Epidermal melanocyte (primary cell): ENCODE measurements at regions not wholly inside any gene's neighbourhood (a gene's known extent, or its start where the extent isn't known, plus 50 kb on each side); places are given as distances from the start of the nearest gene placed in this dataset.

Experiments
- DNase-seq: peaks from one replicate; pipeline ENCODE4 v3.0.0; 2011; ENCODE audit warnings: low spot score; ENCODE audit not compliant: insufficient read length

DNA sequence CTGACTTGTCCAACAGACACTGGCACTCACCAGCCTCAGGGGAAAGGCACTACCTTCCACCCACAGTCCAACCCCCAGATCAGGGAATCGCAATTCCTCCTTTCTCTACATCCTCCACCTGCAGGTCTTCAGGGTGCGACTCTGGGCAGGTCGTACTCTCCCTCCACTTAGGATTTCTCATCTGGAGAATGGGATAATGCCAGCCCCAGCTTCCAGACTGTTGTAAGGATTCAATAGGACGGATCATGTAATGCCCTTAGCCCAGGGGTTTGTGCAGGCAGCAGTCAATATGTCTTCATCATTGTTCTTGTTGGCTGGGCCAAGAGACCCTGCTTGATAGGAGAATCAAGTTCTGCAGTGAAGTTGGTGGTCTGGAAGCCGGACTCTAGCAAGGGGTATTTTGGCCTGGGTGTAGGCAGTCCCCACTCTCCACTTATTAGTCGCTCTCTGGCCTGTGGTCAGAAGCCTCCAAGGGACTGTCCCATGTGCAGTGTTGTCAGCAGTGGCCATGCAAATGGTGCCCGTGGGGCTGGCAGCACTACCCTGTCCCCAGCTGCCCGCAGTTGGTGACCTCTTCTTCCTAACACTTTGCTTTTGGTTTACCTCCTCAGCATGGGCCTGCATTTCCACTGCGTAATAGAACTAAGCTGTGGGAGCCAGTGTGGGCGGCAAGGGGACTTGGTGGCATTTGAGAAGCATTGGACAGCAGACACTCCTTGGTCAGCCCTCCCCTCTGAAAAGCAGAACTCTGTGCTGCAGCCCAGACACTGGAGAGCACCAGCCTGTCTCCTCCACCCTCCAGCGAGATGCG lies 172.4 kb upstream of the HS6ST1 start:
- DNase-seq: no peak

DNA sequence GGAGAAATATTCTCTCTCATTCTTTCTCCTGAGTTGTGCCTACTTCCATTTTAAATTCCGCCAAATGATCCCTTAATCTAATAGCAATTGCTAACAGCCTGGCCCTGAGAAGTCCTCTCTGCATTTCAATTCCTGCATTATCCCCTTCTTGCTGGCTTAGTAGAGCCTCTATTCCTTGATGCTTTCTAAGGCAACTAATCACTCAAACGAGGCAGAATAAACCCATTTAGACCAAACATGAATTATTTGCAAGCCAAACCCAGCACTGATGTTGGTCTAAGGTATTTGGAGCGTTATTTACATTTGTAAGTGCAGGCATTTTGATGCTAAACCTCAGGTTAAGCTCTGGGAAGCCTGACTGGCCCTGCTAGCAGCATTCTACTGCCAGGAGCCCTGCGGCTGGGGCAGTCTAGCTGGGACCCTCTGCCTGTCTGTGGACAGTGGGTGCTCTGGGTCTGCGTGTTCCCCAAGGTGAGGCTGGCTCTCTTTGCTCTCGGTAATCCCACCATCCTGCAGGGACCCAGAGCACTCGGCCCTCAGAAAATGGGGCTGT lies 173.1 kb upstream of the HS6ST1 start:
- no peak for DNase-seq

DNA sequence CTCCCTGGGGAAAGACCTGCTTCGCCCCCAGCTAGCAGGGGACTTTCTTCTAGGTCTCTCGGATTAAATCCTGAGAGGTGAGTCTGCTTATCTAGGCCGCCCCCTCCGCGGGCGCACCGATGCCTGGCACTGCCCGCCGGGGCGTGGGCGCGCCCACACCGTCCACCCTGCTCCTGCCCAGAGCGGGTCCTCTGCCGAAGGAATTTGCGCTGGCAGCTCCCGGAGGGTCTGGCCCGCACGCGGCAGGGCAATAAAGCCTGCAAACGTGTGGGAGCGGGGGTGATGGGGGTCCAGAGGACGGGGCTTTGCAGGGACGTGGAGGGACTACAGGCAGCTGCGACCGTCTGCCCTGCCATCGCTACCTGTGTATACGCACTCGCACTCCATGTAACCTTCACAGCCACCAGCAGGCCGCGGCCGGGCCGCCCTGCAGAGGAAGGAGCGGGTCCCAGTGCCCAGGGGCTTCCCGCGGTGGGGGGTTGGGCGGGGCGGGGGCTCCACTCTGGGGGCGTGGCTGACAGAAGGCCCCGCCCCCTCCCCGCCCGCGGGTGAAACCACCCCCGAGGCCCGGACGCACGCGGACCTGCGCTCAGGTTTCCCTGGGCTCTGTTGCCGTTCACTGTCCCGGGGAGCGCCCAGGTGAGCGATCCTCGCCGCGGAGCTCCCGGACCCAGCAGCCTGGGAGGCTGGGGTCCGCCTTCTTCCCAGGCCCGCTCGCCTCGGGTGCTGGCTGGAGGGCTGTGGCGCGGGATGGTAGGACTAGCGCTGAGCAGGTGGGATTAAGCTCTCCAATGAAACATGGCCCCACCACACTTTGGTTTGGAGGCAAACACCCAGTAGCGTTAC lies 174.5 kb upstream of the HS6ST1 start:
- DNase-seq: no peak

DNA sequence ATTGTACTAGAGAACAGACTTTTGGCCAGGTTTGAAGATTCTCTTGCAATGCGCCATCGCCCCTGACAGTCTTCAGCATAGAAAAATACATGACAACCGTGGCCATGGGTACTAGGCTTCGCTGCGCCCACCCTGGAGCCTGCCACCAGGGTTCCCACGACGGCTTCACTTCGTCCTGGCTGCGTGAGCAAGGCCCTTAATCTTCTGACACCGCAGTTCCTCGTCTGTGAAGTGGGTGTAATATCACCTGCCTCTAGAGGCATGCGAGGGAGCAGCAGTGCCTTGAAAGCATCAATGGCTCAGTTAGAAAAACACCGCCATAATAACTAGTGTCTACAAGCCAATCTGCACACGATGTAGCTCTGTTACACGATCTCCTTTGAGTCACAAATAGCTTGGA lies 175.2 kb upstream of the HS6ST1 start:
- no peak for DNase-seq

DNA sequence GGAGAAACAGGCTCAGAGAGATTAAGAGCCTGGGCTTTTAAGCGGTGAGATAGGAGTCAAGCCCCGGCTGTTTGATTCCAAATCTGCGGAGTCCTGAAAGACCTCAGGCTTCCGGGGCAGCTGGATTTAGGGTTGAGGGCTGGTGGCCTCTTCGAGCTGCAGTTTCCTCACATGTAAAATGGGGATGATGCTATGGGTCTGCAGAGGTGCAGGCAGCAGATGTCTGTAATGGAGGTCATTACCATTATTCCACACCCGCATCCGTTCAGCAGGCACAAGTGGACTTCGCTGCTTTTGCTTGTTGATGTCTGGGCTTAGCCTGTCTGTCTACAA lies 175.6 kb upstream of the HS6ST1 start:
- DNase-seq: no peak

DNA sequence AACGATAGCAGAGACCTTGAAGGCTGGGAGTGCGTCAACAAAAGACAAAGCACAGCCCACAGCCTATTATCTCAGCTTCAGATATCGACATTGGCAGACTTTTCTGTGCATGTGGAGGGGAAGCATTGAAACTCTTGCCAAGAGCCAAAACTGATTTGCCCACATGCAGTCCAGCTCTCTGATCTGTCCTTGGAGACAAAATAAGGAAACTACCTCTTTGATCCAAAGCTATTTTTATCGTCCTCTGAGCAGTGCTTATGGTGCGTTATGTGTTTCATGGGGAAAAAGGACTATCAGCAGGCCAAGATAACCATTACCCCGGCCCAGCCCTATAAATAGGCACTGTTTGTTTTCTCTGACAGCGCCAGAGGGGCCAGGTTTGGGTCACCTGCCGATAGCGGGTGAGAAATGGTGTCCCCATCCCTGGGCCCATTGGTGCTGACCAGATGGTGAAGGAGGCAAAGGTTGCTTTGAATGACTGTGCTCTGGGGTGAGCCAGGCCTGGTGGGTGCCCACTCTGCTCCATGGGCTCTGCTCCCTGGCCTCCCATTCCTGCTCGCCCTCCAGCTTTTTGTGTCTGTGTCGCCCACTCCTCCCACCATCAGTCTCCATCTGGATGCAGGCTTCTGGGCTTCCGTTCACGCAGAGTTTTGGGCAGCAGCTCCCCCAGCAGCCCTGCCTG lies 176.1 kb upstream of the HS6ST1 start:
- no peak for DNase-seq

DNA sequence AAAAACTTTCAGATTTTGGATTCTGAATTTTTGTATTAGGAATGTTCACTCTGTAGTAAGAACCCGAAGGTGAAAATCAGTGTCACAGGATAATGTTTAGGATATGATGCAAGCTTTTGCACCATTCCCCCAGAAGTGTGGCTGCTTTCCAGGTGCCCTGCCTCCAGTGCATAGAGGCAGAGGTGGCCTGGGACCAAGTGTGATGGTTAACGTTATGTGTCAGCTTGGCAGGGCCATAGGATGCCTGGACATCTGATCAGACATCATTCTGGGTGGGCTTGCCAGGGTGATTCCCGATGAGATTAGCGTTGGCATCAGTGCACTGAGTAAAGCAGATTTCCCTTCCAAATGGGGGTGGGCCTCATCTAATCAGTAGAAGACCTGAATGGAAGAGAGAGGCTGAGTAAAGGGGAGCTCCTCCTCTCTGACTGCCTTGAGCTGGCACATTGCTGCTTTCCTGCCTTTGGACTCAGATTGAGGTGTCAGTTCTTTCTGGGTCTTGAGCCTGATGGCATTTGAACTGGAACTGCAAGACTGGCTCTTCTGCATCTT lies 177.4 kb upstream of the HS6ST1 start:
- no peak for DNase-seq

DNA sequence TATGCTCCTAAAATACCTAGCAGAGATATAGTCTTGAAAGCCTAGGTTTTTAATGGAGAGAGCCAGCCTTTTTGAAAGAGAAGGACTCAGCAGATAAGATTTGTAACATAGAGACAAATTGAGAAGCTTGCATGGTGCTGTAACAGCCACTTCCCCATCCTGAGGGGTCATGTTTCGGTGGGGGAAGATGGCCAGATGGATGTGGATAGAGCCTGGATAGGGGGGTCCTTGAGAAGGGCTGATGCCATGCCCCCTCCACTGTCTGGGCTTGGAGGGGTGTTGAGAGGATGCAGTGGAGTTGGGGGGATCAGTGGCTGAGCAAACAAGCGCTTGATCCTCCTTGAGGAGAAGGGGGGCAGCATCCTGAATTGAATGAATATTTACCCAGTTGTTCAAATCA lies 178.0 kb upstream of the HS6ST1 start:
- no peak for DNase-seq

DNA sequence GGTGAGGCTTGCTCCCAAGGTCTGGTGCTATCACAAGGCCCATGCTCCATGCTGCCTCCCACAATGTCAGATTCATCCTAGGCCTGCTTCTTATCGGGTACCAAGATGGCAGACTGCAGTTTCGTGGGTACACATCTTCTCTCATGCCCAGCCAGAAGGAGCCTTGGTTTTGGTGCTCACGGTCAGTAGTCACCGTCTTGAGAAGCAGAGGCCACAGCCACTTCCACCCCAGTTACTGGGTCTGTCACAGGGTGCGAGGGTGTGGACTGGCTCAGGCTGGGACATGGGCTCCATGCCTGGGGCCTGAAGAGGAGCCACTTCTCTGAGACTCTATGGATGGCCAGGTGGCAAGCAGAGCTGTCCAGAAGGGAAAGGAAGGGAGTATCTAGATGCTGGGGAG lies 178.8 kb upstream of the HS6ST1 start:
- DNase-seq: no peak

DNA sequence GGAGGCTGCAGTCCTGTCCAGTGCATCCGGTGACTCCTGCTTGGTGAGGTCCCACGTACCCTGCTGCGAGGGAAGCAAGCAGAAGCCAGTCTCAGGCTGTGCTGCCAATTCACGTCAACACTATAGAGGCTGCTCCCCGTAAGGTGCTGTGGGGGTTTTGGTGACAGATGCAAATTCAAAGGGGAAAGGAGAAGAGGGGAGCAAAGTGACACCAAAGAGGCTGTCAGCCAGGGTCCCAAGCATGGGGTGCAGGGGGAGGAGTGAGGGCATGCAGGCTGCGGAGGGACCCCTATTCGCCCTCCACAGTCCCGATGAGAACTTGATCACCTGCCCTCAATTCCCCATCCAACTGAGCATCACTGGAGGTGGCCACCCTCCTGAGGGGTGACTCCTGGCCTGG lies 179.4 kb upstream of the HS6ST1 start:
- no peak for DNase-seq

DNA sequence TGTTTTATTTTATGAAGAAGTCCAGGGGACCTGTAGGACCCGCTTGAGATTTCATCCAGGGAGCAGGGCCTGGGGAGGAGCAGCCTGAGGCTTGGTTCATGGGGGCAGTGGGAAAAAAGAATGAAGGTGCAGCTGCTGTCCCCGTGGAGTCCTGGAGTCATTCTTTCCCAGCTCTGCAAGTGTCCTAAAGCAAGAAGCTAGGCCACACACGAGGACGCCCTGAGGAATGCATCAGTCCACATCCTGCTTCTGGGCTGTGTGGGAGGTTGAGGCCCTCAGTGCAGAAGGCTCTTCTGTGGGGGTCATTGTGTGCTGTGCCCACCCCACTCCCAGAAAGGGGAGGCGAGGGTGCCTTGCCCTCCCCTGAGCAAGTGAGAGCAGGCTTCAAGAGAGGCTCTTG lies 179.9 kb upstream of the HS6ST1 start:
- DNase-seq: no peak

DNA sequence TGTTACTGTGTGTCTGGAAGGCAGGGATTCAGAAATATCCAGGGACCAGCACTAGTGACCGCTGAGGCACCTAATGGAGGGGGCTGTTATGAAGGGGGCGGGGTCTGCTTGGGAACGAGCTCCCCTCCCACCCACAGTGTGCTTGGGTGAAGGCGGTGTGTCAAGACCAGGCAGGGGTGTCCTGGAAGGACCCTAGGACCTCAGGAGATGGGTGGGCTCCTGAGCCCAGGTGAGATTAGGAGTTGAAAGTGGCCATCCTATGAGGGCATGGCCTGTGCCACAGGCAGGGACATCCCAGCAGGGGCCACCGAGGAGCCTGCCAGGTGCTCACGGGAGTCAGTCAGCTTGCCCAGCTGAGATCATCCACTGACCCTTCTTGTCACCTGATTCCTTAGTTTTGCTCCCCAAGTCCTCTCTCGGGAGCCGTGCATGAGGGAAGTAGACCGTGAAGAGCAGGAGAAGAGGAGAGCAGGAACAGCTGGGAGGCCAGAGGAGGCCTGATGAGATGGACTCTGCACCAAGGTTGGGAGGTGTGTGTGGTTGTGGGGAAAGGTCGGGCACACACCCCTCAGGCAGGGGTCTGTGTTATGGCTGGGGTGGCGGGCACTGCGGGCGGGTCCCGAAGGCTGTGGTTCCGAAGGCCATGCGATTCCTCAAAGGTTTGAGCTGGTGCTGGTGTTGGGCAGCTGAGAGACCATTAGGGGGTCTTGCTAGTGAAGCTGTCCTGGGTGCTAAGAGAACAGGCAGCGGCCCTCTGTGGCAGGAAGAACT lies 180.9 kb upstream of the HS6ST1 start:
- DNase-seq: no peak

DNA sequence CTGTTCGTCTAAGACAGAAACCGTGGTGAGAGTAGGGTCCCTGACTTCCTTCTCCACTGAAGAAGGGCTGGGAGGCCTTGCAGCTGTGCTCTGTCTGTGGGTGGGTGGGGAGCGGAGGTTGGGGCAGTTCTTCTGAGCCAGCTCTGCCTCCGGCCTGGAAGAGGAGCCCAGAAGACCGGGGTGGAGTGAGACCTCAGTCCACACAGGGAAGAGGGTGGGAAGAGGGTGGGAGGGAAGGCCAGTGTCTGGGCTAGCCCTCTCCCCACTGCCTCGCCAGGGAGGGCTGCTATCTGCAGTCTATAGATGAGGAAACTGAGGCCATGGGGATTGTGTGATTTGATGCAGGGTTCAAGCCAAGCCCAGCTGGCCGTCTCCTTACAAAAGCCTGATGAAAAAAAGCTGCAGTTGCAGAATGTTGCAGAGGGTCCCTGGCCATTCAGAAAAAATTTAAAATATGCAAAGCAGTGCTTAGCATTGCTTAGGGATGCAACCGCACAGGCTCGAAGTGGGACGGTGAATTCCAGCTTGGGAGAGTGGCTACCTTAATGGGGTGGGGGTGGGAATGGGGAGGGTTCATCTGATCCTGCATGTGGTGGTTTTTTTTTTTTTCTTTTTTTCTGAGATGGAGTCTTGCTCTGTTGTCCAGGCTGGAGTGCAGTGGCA lies 181.6 kb upstream of the HS6ST1 start:
- no peak for DNase-seq

DNA sequence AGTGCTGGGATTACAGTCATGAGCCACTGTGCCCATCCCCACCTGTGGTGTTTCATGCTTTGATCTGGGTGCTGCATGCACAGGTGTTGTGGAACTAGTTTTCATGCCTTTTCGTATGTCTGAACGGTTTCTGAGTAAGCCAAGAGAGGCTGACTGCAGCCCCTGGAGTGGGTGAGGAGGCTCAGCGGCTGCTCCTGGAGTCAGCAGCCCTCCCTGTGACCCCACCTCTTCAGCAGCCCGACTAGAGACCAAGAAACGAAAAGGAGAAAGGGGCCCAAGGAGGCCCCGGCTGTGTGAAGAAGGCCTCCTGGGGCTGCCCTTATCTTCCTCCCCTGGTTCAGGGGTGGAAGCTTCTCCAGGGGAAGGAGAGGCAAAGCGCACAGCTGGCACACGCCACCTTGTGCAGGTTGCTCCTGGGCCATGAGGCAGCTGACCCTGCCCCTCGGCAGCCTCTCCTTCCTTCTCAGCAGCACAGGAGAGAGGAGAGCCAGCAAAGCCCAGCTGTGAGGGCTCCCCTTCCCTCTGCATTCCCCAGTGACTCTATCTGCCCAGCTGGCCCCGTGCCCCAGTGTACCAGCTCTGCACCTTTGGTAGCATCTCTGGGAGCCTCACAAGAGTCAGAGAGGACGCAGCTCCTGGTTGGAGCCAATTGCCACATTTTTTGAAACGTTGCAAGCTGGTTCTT lies 182.5 kb upstream of the HS6ST1 start:
- no peak for DNase-seq

DNA sequence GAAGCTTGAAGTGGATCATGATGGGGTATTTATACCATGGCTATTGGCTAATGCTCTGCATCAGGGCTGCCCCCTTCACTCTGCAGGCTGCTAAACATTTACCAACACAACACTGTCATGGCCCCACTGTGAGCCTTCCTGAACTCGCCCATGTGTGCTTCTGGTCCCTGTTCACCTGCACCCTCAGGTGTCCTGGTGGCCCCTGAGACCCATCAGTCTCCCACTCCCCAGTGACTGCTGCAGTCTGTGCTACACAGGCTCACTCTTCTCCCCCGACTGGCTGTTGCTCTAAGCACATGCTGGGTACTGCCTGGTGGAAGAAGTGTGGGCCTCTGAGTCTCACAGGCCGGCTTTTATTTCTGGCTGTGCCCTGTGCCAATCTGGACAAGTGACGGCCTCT lies 183.0 kb upstream of the HS6ST1 start:
- DNase-seq: no peak

DNA sequence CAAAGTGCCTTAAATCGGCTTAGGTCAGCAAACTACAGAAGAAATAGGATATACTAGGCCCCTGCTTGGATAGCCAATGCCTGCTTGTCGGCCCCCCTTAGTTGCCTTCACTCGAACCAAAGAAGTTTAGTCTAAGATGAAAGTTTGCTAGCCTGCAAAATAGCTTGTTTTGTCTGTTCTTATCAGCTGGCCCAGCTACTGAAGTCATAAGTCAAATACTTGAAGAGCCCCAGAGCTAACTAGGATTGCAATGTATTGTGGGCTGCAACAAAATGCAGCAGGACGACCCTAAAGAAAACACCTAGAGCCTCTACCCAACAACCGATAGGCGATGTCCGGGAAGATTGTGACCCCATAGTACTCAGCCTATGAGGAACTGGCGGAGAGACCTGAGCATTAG lies 183.5 kb upstream of the HS6ST1 start:
- no peak for DNase-seq

DNA sequence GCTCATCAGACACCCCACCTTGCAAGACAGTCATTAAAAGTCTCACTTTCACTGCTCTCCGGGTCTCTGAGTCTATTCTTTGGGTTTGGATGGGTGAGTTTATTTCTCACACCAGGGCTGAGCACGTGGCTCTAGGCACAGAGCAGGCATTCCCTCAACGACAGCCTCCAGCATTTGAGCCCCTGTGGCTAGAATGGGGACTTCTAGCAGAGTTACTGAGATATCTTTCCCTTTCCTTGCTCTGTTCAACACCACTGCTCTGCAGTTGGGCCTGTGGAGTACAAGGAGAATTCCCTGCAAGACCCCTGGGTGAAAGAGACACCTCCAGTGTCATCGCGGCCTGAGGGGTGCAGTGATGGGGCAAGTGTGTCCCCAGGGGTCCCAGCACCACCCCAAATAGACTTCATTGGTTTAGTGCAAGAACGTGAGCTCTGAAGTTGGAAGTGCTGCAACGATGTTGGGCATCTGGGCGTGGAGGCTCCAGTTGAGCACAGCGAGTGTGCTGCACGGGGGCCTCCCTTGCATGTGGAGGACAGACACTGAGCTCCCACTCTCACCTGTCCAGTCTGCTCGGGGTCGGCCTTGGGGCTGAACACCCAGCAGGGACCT lies 184.1 kb upstream of the HS6ST1 start:
- no peak for DNase-seq

DNA sequence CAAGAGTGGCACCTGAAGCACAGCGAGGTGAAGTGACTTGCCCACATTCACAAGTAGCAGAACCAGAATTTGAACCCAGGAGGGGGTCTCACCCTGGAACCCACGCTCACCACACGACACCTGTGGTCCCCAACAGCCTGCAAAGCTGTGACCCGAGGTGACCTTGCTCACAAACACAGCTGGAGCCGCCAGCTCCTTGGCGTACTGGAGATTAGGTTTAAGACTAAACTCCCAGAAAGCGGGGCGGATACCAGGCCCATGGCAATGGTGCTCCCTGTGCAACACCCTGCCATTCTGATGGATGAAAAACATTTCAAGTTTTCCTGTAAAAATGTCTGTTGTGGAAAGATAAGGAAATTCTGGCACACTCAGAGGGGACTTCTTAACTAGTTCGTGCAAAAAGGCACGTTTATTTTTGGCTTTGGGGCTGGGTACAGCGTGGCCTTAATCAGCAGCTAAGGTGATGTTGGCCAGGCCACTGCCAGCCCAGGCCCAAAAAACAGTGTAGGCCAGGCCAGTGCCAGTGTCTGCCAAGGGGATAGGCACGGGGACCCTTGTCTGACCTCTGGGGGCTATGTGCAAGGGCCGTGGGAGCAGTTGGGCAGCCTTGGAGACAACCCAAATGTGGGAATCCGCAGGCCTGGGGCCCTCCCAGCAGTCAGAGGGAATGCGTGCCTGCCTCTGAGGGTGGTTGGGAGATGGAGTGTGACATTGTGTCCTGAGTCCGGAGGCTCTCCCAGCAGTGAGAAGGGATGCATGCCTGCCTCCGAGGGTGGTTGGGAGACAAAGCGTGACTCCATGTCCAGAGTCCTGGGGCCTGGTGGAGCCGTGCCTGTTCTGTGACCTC lies 185.0 kb upstream of the HS6ST1 start:
- DNase-seq: no peak
